ENCODE measurements at regions not wholly inside any gene's neighbourhood (a gene's known extent, or its start where the extent isn't known, plus 50 kb on each side); places are given as distances from the start of the nearest gene placed in this dataset.

- no peak for TF ChIP-seq MAX (IDR thresholded peaks at IDR 0.05)
Measured at GRCh38 chr4:153114771-153115321, 89.4 kb upstream of the TRIM2 start (continued).

GRCh38 chr4:153115322-153116290 is 88.6 kb upstream of the TRIM2 start:
- H3K4me1 ChIP-seq (ENCODE audit: control insufficient read depth in 4 of 4, insufficient read depth in 4 of 4, low read length in 3 of 4): no peaks in the 10 kb centered on the region
- H3K9ac ChIP-seq (ENCODE audit: low read depth in 1 of 2, low read length in 2 of 2): no peak overlapping the region
- H3K4me3 ChIP-seq (ENCODE audit: low read depth in 1 of 3, low read length in 3 of 3): no peak overlapping the region
- 70% methylated on average over 13 of the region's 13 CpGs for WGBS
- no peak for DNase-seq (ENCODE audit: low spot score)
- H3K27ac ChIP-seq (ENCODE audit: low read depth in 1 of 2, low read length in 2 of 2): no peak overlapping the region
- H3K9me3 ChIP-seq (ENCODE audit: control insufficient read depth in 4 of 4, low read length in 3 of 4): no peaks in the 10 kb centered on the region
- no peaks in the 10 kb centered on the region for H3K27me3 ChIP-seq (ENCODE audit: control insufficient read depth in 4 of 4, insufficient read depth in 4 of 4, low read length in 3 of 4)
- no peak for TF ChIP-seq FOXA2 (IDR thresholded peaks at IDR 0.05)
- no peak for TF ChIP-seq ATF3 (IDR thresholded peaks at IDR 0.05)
- no peak for TF ChIP-seq RXRA (IDR thresholded peaks at IDR 0.05)
- no peak for TF ChIP-seq ZBTB33 (IDR thresholded peaks at IDR 0.05)
- TF ChIP-seq SP1 (IDR thresholded peaks at IDR 0.05): no peak
- no peak for TF ChIP-seq YY1 (IDR thresholded peaks at IDR 0.05)
- TF ChIP-seq EGR1 (IDR thresholded peaks at IDR 0.05; ENCODE audit: low read depth in 2 of 2): no peak
- no peak for TF ChIP-seq RAD21 (IDR thresholded peaks at IDR 0.05)
- TF ChIP-seq HNF4G (IDR thresholded peaks at IDR 0.05): no peak
- no peak for TF ChIP-seq REST (IDR thresholded peaks at IDR 0.05)
- TF ChIP-seq CTCF (IDR thresholded peaks at IDR 0.05; ENCODE audit: low read depth, low read length, missing input control): no peak
- TF ChIP-seq NR2F2 (IDR thresholded peaks at IDR 0.05): no peak
- no peak for TF ChIP-seq TAF1 (conservative IDR thresholded peaks at IDR 0.05)
- TF ChIP-seq MAX (IDR thresholded peaks at IDR 0.05): no peak
- TF ChIP-seq JUND (IDR thresholded peaks at IDR 0.05): no peak
- H3K36me3 ChIP-seq (ENCODE audit: control insufficient read depth in 4 of 4, insufficient read depth in 3 of 4, low read depth in 1 of 4, low read length in 3 of 4): no peaks in the 10 kb centered on the region
